ENCODE measurements at regions not wholly inside any gene's neighbourhood (a gene's known extent, or its start where the extent isn't known, plus 50 kb on each side); places are given as distances from the start of the nearest gene placed in this dataset.

GRCh38 chr11:29780756-29781155 is 236.1 kb downstream of the KCNA4 start:
- no peak overlapping the region for H3K4me3 Mint-ChIP-seq (ENCODE audit: unreplicated experiment)
- DNase-seq (ENCODE audit: low spot score) = no peak
- no peak overlapping the region for H3K27ac Mint-ChIP-seq (ENCODE audit: unreplicated experiment)
- H3K4me1 Mint-ChIP-seq (ENCODE audit: unreplicated experiment) = peaks cover 5% of the 10 kb centered on the region
- TF ChIP-seq, protein P1, sequence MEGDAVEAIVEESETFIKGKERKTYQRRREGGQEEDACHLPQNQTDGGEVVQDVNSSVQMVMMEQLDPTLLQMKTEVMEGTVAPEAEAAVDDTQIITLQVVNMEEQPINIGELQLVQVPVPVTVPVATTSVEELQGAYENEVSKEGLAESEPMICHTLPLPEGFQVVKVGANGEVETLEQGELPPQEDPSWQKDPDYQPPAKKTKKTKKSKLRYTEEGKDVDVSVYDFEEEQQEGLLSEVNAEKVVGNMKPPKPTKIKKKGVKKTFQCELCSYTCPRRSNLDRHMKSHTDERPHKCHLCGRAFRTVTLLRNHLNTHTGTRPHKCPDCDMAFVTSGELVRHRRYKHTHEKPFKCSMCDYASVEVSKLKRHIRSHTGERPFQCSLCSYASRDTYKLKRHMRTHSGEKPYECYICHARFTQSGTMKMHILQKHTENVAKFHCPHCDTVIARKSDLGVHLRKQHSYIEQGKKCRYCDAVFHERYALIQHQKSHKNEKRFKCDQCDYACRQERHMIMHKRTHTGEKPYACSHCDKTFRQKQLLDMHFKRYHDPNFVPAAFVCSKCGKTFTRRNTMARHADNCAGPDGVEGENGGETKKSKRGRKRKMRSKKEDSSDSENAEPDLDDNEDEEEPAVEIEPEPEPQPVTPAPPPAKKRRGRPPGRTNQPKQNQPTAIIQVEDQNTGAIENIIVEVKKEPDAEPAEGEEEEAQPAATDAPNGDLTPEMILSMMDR (IDR thresholded peaks at IDR 0.05; ENCODE audit: unreplicated experiment) = no peak
- no peaks in the 10 kb centered on the region for H3K36me3 Mint-ChIP-seq (ENCODE audit: low read depth, unreplicated experiment)
- no peaks in the 10 kb centered on the region for H3K9me3 Mint-ChIP-seq (ENCODE audit: unreplicated experiment)
- no peaks in the 10 kb centered on the region for H3K27me3 Mint-ChIP-seq (ENCODE audit: unreplicated experiment)

- Mint-ChIP-seq H3K4me1 (ENCODE audit: unreplicated experiment) (no peaks in the 10 kb centered on the region), H3K4me3 (ENCODE audit: unreplicated experiment) (no peak overlapping the region), H3K9me3 (ENCODE audit: unreplicated experiment) (peaks cover 5% of the 10 kb centered on the region), H3K36me3 (ENCODE audit: low read depth, unreplicated experiment) (peaks cover 4% of the 10 kb centered on the region), H3K27ac (ENCODE audit: unreplicated experiment) (no peak overlapping the region), H3K27me3 (ENCODE audit: unreplicated experiment) (peaks cover 2% of the 10 kb centered on the region)
- no peak for DNase-seq (ENCODE audit: low spot score)
- TF ChIP-seq, protein P1 (IDR thresholded peaks at IDR 0.05; ENCODE audit: unreplicated experiment) = no peak
These were observed 243.1 kb downstream of the KCNA4 start for GRCh38 chr11:29773656-29774264.

DNA sequence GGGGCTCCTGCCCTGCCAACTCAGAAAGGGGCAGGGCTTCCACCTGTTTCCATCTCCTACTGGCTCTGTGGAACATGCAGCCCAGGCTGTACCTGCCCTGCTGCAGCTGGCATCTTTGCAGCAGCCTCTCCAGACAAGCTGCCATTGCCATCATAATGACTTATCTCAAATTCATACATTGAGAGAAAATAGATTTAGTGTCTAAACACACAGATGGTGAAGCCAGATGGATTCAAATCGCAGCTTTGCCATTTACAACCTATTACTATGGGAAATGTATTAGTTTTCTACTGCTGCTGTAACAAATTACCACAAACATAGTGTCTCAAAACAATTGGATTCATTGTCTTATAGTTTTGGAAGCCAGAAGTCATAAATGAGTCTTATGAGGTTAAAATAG is 260.0 kb downstream of the KCNA4 start:
- TF ChIP-seq, protein P1 (IDR thresholded peaks at IDR 0.05; ENCODE audit: unreplicated experiment) = no peak
- H3K4me3 Mint-ChIP-seq (ENCODE audit: unreplicated experiment) = no peak overlapping the region
- no peaks in the 10 kb centered on the region for H3K36me3 Mint-ChIP-seq (ENCODE audit: low read depth, unreplicated experiment)
- H3K27me3 Mint-ChIP-seq (ENCODE audit: unreplicated experiment) = peaks cover 1% of the 10 kb centered on the region
- H3K27ac Mint-ChIP-seq (ENCODE audit: unreplicated experiment) = no peak overlapping the region
- H3K9me3 Mint-ChIP-seq (ENCODE audit: unreplicated experiment) = peaks cover 8% of the 10 kb centered on the region
- DNase-seq (ENCODE audit: low spot score) = no peak
- peaks cover 4% of the 10 kb centered on the region for H3K4me1 Mint-ChIP-seq (ENCODE audit: unreplicated experiment)

GRCh38 chr11:29755474-29755873 is 261.4 kb downstream of the KCNA4 start:
- DNase-seq (ENCODE audit: low spot score) = no peak
- Mint-ChIP-seq H3K4me3 (ENCODE audit: unreplicated experiment) (no peak overlapping the region), H3K36me3 (ENCODE audit: low read depth, unreplicated experiment) (no peaks in the 10 kb centered on the region), H3K27me3 (ENCODE audit: unreplicated experiment) (peaks cover 1% of the 10 kb centered on the region), H3K27ac (ENCODE audit: unreplicated experiment) (no peak overlapping the region), H3K9me3 (ENCODE audit: unreplicated experiment) (peaks cover 8% of the 10 kb centered on the region), H3K4me1 (ENCODE audit: unreplicated experiment) (peaks cover 4% of the 10 kb centered on the region)
- TF ChIP-seq, protein P1 (IDR thresholded peaks at IDR 0.05; ENCODE audit: unreplicated experiment) = no peak

DNA sequence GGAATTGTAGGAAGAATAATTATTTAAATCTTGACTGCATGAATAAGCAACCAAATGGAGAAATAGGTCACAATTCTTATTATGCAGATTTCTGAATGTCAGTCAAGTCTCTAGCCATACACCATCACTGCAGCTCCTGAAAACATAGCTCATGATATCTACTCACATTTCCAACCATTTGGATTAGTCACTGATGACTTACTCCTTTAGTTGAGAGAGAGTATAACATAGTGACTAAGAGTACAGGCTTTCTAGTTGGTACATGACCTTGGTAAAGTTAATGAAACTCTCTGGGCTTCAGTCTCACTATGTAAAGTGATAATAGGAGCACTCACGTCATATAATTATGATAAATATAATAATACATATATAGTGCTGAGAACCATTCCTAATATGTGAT is 265.2 kb downstream of the KCNA4 start:
- H3K36me3 Mint-ChIP-seq (ENCODE audit: low read depth, unreplicated experiment) = no peaks in the 10 kb centered on the region
- H3K27me3 Mint-ChIP-seq (ENCODE audit: unreplicated experiment) = peaks cover 2% of the 10 kb centered on the region
- H3K9me3 Mint-ChIP-seq (ENCODE audit: unreplicated experiment) = no peaks in the 10 kb centered on the region
- TF ChIP-seq, protein P1 (IDR thresholded peaks at IDR 0.05; ENCODE audit: unreplicated experiment) = no peak
- no peak overlapping the region for H3K4me3 Mint-ChIP-seq (ENCODE audit: unreplicated experiment)
- DNase-seq (ENCODE audit: low spot score) = no peak
- no peak overlapping the region for H3K27ac Mint-ChIP-seq (ENCODE audit: unreplicated experiment)
- H3K4me1 Mint-ChIP-seq (ENCODE audit: unreplicated experiment) = peaks cover 4% of the 10 kb centered on the region

All from endothelial cell (in vitro differentiated cells).